ENCODE measurements at regions not wholly inside any gene's neighbourhood (a gene's known extent, or its start where the extent isn't known, plus 50 kb on each side); places are given as distances from the start of the nearest gene placed in this dataset.

GRCh38 chr6:120384671-120385070 is 949.6 kb downstream of the TBC1D32 start:
- no peak overlapping the region for H3K27ac Mint-ChIP-seq
- Histone ChIP-seq H3K9me3 (replicated peaks in 1 of 2; ENCODE audit: control insufficient read depth in 1 of 2, insufficient read depth in 1 of 2, low read length in 2 of 2) (no peaks in the 10 kb centered on the region), H3K36me3 (replicated peaks in 1 of 2; ENCODE audit: control insufficient read depth in 1 of 2, insufficient read depth in 2 of 2, low read length in 2 of 2) (no peaks in the 10 kb centered on the region), H4K20me1 (ENCODE audit: insufficient read depth, low read length) (no peaks in the 10 kb centered on the region), H3K4me1 (ENCODE audit: control insufficient read depth in 1 of 2, insufficient read depth in 2 of 2, low read length in 2 of 2) (no peaks in the 10 kb centered on the region), H3K79me2 (ENCODE audit: insufficient read depth, low read length) (no peaks in the 10 kb centered on the region), H3K27me3 (ENCODE audit: control insufficient read depth in 2 of 2, insufficient read depth in 2 of 2, low read length in 2 of 2) (no peaks in the 10 kb centered on the region), H3K4me2 (replicated peaks; ENCODE audit: extremely low read depth, low read length, poor library complexity, severe bottlenecking) (no peak overlapping the region), H3K4me3 (replicated peaks in 1 of 3; ENCODE audit: low read depth in 2 of 3, low read length in 3 of 3) (no peak overlapping the region), H3K9ac (ENCODE audit: insufficient read depth, low read length, poor library complexity, severe bottlenecking) (no peak overlapping the region), H3K27ac (ENCODE audit: low read depth in 1 of 2, low read length in 2 of 2) (no peak overlapping the region), H2AFZ (ENCODE audit: insufficient read depth, low read depth, low read length, poor library complexity, severe bottlenecking) (no peak overlapping the region)
- no peak for DNase-seq
- H3K36me3 Mint-ChIP-seq = no peaks in the 10 kb centered on the region
- intact Hi-C loops (cut with micrococcal nuclease) = no loop called here
- H3K4me3 Mint-ChIP-seq = no peak overlapping the region
- H3K4me1 Mint-ChIP-seq = no peaks in the 10 kb centered on the region
- no peaks in the 10 kb centered on the region for H3K27me3 Mint-ChIP-seq (ENCODE audit: low read depth in 3 of 3)
- H3K9me3 Mint-ChIP-seq = peaks cover 0 to 2% (median 0%) of the 10 kb centered on the region in 7 donors
- no peak for TF ChIP-seq CTCF (IDR thresholded peaks at IDR 0.05)

- H3K4me2 ChIP-seq (replicated peaks; ENCODE audit: extremely low read depth, low read length, poor library complexity, severe bottlenecking) = no peak overlapping the region
- no peak overlapping the region for H3K4me3 Mint-ChIP-seq
- WGBS (ENCODE audit: insufficient coverage) = no CpG with 5 or more reads among the region's 1 CpG
- H3K4me1 Mint-ChIP-seq = no peaks in the 10 kb centered on the region
- H3K27me3 ChIP-seq (ENCODE audit: control insufficient read depth in 2 of 2, insufficient read depth in 2 of 2, low read length in 2 of 2) = no peaks in the 10 kb centered on the region
- no peaks in the 10 kb centered on the region for H3K4me1 ChIP-seq (ENCODE audit: control insufficient read depth in 1 of 2, insufficient read depth in 2 of 2, low read length in 2 of 2)
- no peaks in the 10 kb centered on the region for H3K9me3 ChIP-seq (replicated peaks in 1 of 2; ENCODE audit: control insufficient read depth in 1 of 2, insufficient read depth in 1 of 2, low read length in 2 of 2)
- H3K36me3 ChIP-seq (replicated peaks in 1 of 2; ENCODE audit: control insufficient read depth in 1 of 2, insufficient read depth in 2 of 2, low read length in 2 of 2) = no peaks in the 10 kb centered on the region
- H3K79me2 ChIP-seq (ENCODE audit: insufficient read depth, low read length) = no peaks in the 10 kb centered on the region
- no peak for DNase-seq
- H3K9me3 Mint-ChIP-seq = peaks cover 0 to 2% (median 0%) of the 10 kb centered on the region in 7 donors
- H2AFZ ChIP-seq (ENCODE audit: insufficient read depth, low read depth, low read length, poor library complexity, severe bottlenecking) = no peak overlapping the region
- intact Hi-C loops (cut with micrococcal nuclease) = no loop called here
- H3K27me3 Mint-ChIP-seq (ENCODE audit: low read depth in 3 of 3) = no peaks in the 10 kb centered on the region
- no peak overlapping the region for H3K27ac ChIP-seq (ENCODE audit: low read depth in 1 of 2, low read length in 2 of 2)
- H3K9ac ChIP-seq (ENCODE audit: insufficient read depth, low read length, poor library complexity, severe bottlenecking) = no peak overlapping the region
- no peaks in the 10 kb centered on the region for H3K36me3 Mint-ChIP-seq
- TF ChIP-seq CTCF (IDR thresholded peaks at IDR 0.05) = no peak
- no peaks in the 10 kb centered on the region for H4K20me1 ChIP-seq (ENCODE audit: insufficient read depth, low read length)
- no peak overlapping the region for H3K27ac Mint-ChIP-seq
- H3K4me3 ChIP-seq (replicated peaks in 1 of 3; ENCODE audit: low read depth in 2 of 3, low read length in 3 of 3) = no peak overlapping the region
These were observed 950.6 kb downstream of the TBC1D32 start for GRCh38 chr6:120383681-120384080.
